ENCODE measurements at regions not wholly inside any gene's neighbourhood (a gene's known extent, or its start where the extent isn't known, plus 50 kb on each side); places are given as distances from the start of the nearest gene placed in this dataset.

DNA sequence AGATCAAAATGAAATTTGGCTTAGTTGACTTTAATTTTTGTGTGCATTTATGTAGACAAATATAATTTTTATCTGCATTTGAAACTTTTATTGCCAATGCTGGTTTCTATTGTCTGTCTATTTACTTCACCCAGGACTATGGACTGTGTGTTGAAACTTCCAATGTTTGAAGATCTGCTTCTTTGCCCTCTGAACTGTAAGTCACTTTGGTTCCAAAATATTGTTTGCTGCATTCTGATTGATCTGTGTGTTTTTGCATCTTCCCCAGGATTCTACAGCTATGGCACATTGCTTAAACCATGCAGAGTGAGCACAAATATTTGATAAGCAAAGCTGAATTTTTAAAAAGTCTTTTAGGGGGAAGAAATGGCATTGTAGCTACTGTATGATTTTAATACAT lies 131.0 kb upstream of the SOX5 start (continued):
- TF ChIP-seq ZNF772 (CRISPR knock-in tag; IDR thresholded peaks at IDR 0.05): no peak
- TF ChIP-seq ZFY (CRISPR knock-in tag; IDR thresholded peaks at IDR 0.05): no peak
- peak; percentile 42; the same call in 1 of the 2 replicates for TF ChIP-seq ZBTB7B (CRISPR knock-in tag; IDR thresholded peaks at IDR 0.05)
- TF ChIP-seq, protein P1, sequence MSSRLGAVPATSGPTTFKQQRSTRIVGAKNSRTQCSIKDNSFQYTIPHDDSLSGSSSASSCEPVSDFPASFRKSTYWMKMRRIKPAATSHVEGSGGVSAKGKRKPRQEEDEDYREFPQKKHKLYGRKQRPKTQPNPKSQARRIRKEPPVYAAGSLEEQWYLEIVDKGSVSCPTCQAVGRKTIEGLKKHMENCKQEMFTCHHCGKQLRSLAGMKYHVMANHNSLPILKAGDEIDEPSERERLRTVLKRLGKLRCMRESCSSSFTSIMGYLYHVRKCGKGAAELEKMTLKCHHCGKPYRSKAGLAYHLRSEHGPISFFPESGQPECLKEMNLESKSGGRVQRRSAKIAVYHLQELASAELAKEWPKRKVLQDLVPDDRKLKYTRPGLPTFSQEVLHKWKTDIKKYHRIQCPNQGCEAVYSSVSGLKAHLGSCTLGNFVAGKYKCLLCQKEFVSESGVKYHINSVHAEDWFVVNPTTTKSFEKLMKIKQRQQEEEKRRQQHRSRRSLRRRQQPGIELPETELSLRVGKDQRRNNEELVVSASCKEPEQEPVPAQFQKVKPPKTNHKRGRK (CRISPR knock-in tag; IDR thresholded peaks at IDR 0.05): no peak
- TF ChIP-seq RBM22 (optimal IDR thresholded peaks at IDR 0.05; ENCODE audit: low read length): no peak
- TF ChIP-seq ZNF674 (CRISPR knock-in tag; IDR thresholded peaks at IDR 0.05; ENCODE audit: low read depth): no peak
- TF ChIP-seq ZNF879 (CRISPR knock-in tag; IDR thresholded peaks at IDR 0.05): no peak
- TF ChIP-seq, protein P2, sequence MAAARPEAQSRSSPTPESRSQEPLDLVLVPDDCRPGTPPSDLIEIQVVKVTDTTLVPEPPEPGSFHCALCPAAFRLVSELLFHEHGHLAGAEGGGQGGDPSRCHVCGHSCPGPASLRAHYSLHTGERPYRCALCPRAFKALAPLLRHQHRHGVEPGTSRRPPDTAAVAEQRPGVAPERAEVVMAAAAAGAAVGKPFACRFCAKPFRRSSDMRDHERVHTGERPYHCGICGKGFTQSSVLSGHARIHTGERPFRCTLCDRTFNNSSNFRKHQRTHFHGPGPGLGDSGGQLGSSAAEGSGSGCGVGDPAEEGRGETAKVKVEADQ (CRISPR knock-in tag; IDR thresholded peaks at IDR 0.05; ENCODE audit: borderline replicate concordance): no peak
- no peak for TF ChIP-seq ZNF569 (CRISPR knock-in tag; IDR thresholded peaks at IDR 0.05; ENCODE audit: borderline replicate concordance)
- peak; percentile 50; the same call in 1 of the 2 replicates for TF ChIP-seq TBX3 (IDR thresholded peaks at IDR 0.05; ENCODE audit: borderline replicate concordance)
- TF ChIP-seq, protein P3, sequence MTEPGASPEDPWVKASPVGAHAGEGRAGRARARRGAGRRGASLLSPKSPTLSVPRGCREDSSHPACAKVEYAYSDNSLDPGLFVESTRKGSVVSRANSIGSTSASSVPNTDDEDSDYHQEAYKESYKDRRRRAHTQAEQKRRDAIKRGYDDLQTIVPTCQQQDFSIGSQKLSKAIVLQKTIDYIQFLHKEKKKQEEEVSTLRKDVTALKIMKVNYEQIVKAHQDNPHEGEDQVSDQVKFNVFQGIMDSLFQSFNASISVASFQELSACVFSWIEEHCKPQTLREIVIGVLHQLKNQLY (CRISPR knock-in tag; IDR thresholded peaks at IDR 0.05): peak; percentile 71
- TF ChIP-seq ZNF552 (CRISPR knock-in tag; IDR thresholded peaks at IDR 0.05; ENCODE audit: borderline replicate concordance): no peak
- TF ChIP-seq, protein P4, sequence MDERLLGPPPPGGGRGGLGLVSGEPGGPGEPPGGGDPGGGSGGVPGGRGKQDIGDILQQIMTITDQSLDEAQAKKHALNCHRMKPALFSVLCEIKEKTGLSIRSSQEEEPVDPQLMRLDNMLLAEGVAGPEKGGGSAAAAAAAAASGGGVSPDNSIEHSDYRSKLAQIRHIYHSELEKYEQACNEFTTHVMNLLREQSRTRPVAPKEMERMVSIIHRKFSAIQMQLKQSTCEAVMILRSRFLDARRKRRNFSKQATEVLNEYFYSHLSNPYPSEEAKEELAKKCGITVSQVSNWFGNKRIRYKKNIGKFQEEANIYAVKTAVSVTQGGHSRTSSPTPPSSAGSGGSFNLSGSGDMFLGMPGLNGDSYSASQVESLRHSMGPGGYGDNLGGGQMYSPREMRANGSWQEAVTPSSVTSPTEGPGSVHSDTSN (CRISPR knock-in tag; IDR thresholded peaks at IDR 0.05): no peak
- TF ChIP-seq ZNF792 (CRISPR knock-in tag; IDR thresholded peaks at IDR 0.05): no peak

Data from HepG2 (cell line).